ENCODE measurements at regions not wholly inside any gene's neighbourhood (a gene's known extent, or its start where the extent isn't known, plus 50 kb on each side); places are given as distances from the start of the nearest gene placed in this dataset.
"Not testable (repeated sequence)": the region's sequence is repeated elsewhere in the genome, so short reads cannot be mapped to it uniquely, and the experiment has no call there.

DNA sequence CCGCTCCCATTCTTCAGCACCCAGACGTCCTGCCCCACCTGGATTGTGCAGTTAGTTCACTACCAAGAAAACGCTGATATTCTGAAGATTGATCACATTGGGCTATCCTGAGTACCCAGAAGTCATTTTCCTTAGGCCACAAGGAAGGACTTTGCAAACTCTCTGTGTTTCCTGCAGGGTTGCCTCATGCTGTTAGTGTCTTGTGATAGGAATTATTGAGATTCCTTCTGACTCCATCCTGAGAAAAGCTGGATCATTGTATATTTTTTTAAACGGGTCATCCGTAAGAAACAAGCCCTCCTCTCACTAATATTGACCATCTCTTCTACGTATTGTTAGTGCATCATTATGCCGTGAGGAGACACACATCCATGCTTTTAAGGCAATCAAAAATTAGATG lies 96.0 kb upstream of the DAPK1 start:
- H3K4me1 ChIP-seq (ENCODE audit: control insufficient read depth, insufficient read depth, low read length) = no peaks in the 10 kb centered on the region
- intact Hi-C loops (cut with DNase I) = no loop called here
- H3K4me3 ChIP-seq (ENCODE audit: low read length) = no peak overlapping the region

DNA sequence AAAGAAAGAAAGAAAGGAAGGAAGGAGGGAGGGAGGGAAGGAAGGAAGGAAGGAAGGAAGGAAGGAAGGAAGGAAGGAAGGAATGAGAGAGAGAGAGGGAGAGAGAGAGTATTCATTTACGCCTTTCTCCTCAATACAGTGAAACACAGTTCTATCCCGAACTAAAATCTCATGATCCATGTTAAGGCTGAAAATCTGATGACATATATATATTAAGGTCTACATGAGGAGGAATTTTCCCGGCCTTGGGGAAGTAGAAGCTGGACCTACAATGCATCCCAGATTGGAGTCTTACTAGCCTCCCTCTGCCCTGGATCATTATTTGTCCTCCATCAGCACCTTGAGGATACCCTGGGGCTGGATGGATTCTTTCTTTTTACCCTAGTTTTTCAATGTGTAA lies 95.1 kb upstream of the DAPK1 start:
- Histone ChIP-seq H3K27me3 (ENCODE audit: control insufficient read depth, insufficient read depth) (no peaks in the 10 kb centered on the region), H3K4me1 (ENCODE audit: control insufficient read depth, insufficient read depth, low read length) (no peaks in the 10 kb centered on the region), H3K27ac (ENCODE audit: low read length) (no peak overlapping the region), H3K4me3 (ENCODE audit: low read length) (no peak overlapping the region), H3K9me3 (ENCODE audit: control insufficient read depth, low read length) (no peaks in the 10 kb centered on the region)
- ATAC-seq (no peak), DNase-seq (no peak)
- WGBS = 95% methylated on average over 3 of the region's 3 CpGs
- intact Hi-C loops (cut with DNase I) = no loop called here

More for the DNA sequence above, 96.0 kb upstream of the DAPK1 start:
- Histone ChIP-seq H3K27me3 (ENCODE audit: control insufficient read depth, insufficient read depth) (no peaks in the 10 kb centered on the region), H3K9me3 (ENCODE audit: control insufficient read depth, low read length) (no peaks in the 10 kb centered on the region), H3K27ac (ENCODE audit: low read length) (no peak overlapping the region)
- WGBS = 79% methylated on average over 7 of the region's 7 CpGs
- DNase-seq (no peak), ATAC-seq (no peak)

DNA sequence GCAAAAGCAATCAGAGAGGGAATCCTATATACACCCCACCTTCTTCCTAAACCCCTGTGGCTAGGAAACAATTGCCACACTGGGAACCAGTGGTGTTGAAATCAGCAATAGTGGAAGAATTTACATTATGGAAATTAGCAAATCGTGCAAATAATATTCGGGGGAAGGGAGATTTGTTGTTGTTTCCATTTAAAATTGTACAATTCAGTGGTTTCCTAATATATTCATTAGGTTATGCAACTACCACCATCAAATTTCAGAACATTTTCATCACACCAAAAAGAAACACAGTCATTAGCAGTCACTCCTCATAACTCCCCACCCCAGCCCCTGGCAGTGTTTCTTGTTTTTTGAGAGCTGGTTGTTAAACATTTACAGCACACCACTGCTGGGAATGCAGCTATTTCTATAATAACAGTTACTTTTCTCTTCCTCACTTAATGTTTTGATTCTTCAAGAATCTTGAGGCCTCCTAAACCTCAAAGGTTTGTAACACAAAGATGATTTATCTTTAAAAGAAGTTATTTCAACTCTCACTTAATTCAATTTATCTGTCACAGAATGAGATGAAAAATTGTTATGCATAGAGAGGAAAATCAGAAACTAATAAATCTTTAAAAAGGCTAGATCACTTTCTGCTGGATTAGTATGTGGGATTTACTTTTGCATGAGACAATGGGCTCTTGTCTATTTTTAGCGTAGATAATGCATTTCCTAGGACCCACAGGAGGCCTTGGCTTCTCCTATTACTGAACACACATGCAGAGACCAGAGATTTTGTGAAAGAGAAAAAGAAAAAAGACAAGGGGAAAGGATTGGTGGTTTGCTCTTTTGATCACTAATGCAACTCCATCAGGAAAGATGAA lies 91.8 kb upstream of the DAPK1 start:
- no peaks in the 10 kb centered on the region for H3K27me3 ChIP-seq (ENCODE audit: control insufficient read depth, insufficient read depth)
- intact Hi-C loops (cut with DNase I) = no loop called here
- H3K4me1 ChIP-seq (ENCODE audit: control insufficient read depth, insufficient read depth, low read length) = no peaks in the 10 kb centered on the region
- no peaks in the 10 kb centered on the region for H3K9me3 ChIP-seq (ENCODE audit: control insufficient read depth, low read length)
- no peak overlapping the region for H3K4me3 ChIP-seq (ENCODE audit: low read length)
- DNase-seq = peak in 2 of 3 donors; percentile 50 to 70
- 59% methylated on average over 3 of the region's 3 CpGs for WGBS
- ATAC-seq = peak; percentile 41 to 61
- no peak overlapping the region for H3K27ac ChIP-seq (ENCODE audit: low read length)

DNA sequence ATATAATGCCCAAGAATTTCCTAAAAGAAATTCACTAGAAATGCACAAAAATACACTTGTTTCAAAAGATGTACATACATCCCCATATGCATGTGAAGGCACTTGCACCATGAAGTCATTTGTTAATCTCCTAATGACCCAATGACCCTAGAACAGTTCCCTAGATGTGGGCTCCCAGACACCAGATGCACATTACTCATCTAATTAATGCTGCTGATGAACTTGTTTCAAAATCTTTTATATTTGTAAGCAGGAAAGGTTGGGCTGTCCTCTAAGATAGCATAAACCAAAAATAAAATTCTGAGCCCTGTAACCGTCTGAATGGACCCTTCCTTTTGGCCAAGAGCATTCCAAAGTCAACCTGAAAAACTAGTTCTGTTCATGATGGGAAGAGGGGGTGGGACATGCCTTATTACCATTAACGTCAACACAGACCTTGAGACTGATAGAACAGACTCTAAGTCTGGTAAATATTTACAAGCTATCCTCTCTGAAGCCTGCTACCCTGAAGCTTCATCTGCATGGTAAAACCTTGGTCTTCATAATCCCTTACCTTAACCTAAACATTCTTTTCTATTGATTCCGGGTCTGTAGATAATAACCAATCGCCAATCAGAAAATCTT lies 91.0 kb upstream of the DAPK1 start:
- Histone ChIP-seq H3K4me1 (ENCODE audit: control insufficient read depth, insufficient read depth, low read length) (no peaks in the 10 kb centered on the region), H3K9me3 (ENCODE audit: control insufficient read depth, low read length) (no peaks in the 10 kb centered on the region), H3K27me3 (ENCODE audit: control insufficient read depth, insufficient read depth) (no peaks in the 10 kb centered on the region), H3K4me3 (ENCODE audit: low read length) (no peak overlapping the region), H3K27ac (ENCODE audit: low read length) (no peak overlapping the region)
- no peak for ATAC-seq
- intact Hi-C loops (cut with DNase I) = no loop called here
- WGBS = 70% methylated on average over 4 of the region's 4 CpGs
- DNase-seq = no peak

DNA sequence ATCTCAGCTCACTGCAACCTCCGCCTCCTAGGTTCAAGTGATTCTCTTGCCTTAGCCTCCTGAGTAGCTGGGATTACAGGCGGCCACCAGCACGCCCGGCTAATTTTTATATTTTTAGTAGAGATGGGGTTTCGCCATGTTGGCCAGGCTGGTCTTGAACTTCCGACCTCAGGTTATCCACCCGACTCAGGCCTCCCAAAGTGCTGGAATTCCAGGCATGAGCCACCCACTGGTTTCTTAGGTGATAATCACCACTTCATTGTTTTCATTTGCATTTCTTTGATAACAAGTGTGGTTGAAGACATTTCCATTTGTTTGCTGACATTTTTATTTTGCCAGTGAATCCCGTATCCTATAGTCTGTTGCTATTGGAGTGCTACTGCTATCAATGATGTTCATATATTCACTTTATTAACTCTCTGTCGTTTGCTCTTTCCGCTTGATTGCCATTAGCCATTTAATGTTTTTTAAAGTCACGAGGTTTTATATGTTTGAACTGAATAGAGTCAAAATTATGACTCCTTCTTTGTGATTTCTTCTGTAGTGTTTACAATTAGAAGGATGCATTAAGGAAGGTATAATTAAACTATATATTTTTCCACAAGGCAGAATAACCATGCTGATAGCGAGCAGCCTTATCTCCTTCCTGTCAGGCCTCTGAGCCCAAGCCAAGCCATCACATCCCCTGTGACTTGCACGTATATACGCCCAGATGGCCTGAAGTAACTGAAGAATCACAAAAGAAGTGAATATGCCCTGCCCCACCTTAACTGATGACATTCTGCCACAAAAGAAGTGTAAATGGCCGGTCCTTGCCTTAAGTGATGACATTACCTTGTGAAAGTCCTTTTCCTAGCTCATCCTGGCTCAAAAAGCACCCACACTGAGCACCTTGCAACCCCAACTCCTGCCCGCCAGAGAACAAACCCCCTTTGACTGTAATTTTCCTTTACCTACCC lies 87.3 kb upstream of the DAPK1 start:
- DNase-seq; H3K27ac ChIP-seq (ENCODE audit: low read length); H3K4me3 ChIP-seq (ENCODE audit: low read length); ATAC-seq; H3K9me3 ChIP-seq (ENCODE audit: control insufficient read depth, low read length); H3K27me3 ChIP-seq (ENCODE audit: control insufficient read depth, insufficient read depth); H3K4me1 ChIP-seq (ENCODE audit: control insufficient read depth, insufficient read depth, low read length); intact Hi-C loops (cut with DNase I): not testable (repeated sequence)
- 62% methylated on average over 16 of the region's 16 CpGs for WGBS

DNA sequence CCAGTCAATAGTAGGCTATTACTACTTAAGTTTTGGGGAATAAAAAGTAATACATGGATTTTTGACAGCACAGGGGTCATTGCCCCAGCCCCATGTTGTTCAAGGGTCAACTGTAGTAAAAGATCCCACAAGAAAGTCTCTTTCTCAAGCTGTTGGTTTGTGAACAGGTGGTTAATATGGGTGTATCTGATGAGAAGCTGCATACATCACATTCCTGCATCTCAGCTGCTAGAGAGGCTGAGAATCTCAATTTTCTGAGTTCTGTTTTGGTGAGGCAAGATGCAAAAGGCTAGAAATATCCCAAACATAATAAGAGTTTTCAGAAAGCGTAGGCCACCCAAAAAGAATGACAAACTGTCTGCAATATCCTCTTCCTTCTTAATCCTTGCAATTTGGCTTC lies 76.8 kb upstream of the DAPK1 start:
- no peaks in the 10 kb centered on the region for H3K4me1 ChIP-seq (ENCODE audit: control insufficient read depth, insufficient read depth, low read length)
- intact Hi-C loops (cut with DNase I) = no loop called here

DNA sequence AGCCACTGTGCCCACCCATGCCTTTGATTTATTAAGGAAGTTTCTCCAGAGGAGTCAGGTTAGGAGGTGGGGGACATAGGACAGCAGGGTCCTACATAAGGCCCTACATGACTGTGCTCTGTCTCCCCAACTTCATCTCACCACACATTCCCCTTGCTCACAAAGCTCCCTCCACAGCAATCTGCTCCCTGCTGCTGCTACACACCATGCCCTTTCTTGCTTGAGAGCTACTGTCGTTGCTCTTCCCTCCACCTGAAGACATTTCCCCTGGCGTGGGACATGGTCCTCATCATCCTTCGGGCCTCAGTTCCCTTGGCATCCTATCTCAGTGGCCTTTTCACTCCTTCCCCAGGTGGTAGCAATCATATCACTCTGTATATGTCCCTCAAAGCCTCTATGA lies 75.9 kb upstream of the DAPK1 start:
- no peak for ATAC-seq
- no peaks in the 10 kb centered on the region for H3K4me1 ChIP-seq (ENCODE audit: control insufficient read depth, insufficient read depth, low read length)
- 92% methylated on average over 3 of the region's 3 CpGs for WGBS
- no peak for DNase-seq
- H3K27ac ChIP-seq (ENCODE audit: low read length) = no peak overlapping the region
- H3K4me3 ChIP-seq (ENCODE audit: low read length) = no peak overlapping the region
- no peaks in the 10 kb centered on the region for H3K9me3 ChIP-seq (ENCODE audit: control insufficient read depth, low read length)
- no peaks in the 10 kb centered on the region for H3K27me3 ChIP-seq (ENCODE audit: control insufficient read depth, insufficient read depth)
- intact Hi-C loops (cut with DNase I) = no loop called here

More for the DNA sequence above, 76.8 kb upstream of the DAPK1 start:
- ATAC-seq = no peak
- no peak for DNase-seq
- WGBS = 98% methylated on average over 1 of the region's 1 CpG
- Histone ChIP-seq H3K4me3 (ENCODE audit: low read length) (no peak overlapping the region), H3K27ac (ENCODE audit: low read length) (no peak overlapping the region), H3K27me3 (ENCODE audit: control insufficient read depth, insufficient read depth) (no peaks in the 10 kb centered on the region), H3K9me3 (ENCODE audit: control insufficient read depth, low read length) (no peaks in the 10 kb centered on the region)

DNA sequence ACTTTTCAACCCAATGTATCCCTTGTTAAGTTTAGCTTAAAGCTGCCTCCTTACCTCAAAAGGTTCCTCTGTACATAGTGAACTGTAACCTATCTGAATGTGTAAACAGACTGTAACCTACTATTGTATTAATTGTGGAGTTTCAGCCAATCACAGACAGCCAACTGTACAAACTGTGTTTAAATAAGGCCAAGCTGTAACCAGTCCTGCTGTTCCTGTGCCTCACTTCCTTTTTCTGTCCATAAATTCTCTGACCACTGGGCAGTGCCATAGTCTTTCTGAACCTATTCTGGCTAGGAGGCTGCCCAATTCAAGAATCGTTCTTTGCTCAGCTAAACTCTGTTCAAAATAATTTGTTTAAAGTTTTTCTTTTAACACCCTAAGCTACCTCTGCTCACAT lies 74.7 kb upstream of the DAPK1 start:
- no peak overlapping the region for H3K4me3 ChIP-seq (ENCODE audit: low read length)
- 73% methylated on average over 1 of the region's 1 CpG for WGBS
- H3K4me1 ChIP-seq (ENCODE audit: control insufficient read depth, insufficient read depth, low read length) = no peaks in the 10 kb centered on the region
- intact Hi-C loops (cut with DNase I) = no loop called here
- no peaks in the 10 kb centered on the region for H3K9me3 ChIP-seq (ENCODE audit: control insufficient read depth, low read length)
- no peak for ATAC-seq
- DNase-seq = no peak
- H3K27me3 ChIP-seq (ENCODE audit: control insufficient read depth, insufficient read depth) = no peaks in the 10 kb centered on the region
- H3K27ac ChIP-seq (ENCODE audit: low read length) = no peak overlapping the region

DNA sequence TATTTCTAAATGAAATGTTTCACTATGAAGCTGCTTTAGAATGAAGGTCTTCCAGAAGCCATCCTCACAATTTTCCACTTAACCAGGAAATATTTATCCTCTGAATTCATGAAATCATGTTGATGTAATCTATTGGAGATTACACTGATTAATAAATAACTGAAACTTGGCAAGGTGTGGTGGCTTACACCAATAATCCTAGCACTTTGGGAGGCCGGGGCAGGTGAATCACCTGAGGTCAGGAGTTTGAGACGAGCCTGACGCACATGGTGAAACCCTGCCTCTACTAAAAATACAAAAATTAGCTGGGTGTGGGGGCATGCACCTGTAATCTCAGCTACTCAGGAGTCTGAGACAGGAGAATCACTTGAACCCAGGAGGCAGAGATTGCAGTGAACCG lies 73.8 kb upstream of the DAPK1 start:
- intact Hi-C loops (cut with DNase I); DNase-seq; H3K4me3 ChIP-seq (ENCODE audit: low read length); ATAC-seq; H3K9me3 ChIP-seq (ENCODE audit: control insufficient read depth, low read length); H3K4me1 ChIP-seq (ENCODE audit: control insufficient read depth, insufficient read depth, low read length); H3K27ac ChIP-seq (ENCODE audit: low read length); H3K27me3 ChIP-seq (ENCODE audit: control insufficient read depth, insufficient read depth): not testable (repeated sequence)
- 81% methylated on average over 4 of the region's 4 CpGs for WGBS

DNA sequence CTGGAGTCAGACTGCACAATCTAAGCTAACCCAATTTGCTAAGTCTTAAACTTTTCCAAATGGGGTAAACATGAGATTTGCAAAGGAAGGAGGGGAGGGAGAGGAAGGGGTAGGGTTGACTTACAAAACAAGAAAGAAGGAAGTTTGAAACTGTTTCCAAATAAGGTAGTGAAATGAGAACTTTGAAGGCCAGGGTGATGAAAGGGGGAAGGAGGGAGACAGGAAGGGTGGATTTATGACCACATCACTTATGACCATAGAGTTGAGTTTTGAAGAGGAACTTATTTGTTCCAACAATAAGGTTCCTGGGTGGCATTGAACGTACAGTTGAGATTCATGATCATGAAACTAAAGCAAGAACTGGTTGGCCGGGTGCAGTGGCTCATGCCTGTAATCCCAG lies 72.5 kb upstream of the DAPK1 start:
- no peak for ATAC-seq
- intact Hi-C loops (cut with DNase I) = no loop called here
- no peak overlapping the region for H3K27ac ChIP-seq (ENCODE audit: low read length)

More for the DNA sequence above, 72.5 kb upstream of the DAPK1 start:
- Histone ChIP-seq H3K9me3 (ENCODE audit: control insufficient read depth, low read length) (no peaks in the 10 kb centered on the region), H3K27me3 (ENCODE audit: control insufficient read depth, insufficient read depth) (no peaks in the 10 kb centered on the region), H3K4me1 (ENCODE audit: control insufficient read depth, insufficient read depth, low read length) (no peaks in the 10 kb centered on the region), H3K4me3 (ENCODE audit: low read length) (no peak overlapping the region)
- WGBS = 84% methylated on average over 2 of the region's 2 CpGs
- DNase-seq = no peak

Data from right cardiac atrium (tissue), 5 donors.